PFSK-1 (cell line): ENCODE measurements at regions not wholly inside any gene's neighbourhood (a gene's known extent, or its start where the extent isn't known, plus 50 kb on each side); places are given as distances from the start of the nearest gene placed in this dataset.

ENCODE experiments used
- FOXP2 ChIP-seq: optimal IDR thresholded peaks from 2 replicates; pipeline ENCODE3; 2011; ENCODE audit warnings: borderline replicate concordance, control low read depth, inconsistent platforms; ENCODE audit not compliant: insufficient read depth; ENCODE audit errors: extremely low read length, extremely low read depth
- POLR2AphosphoS5 ChIP-seq: IDR thresholded peaks from 2 replicates; pipeline ENCODE4 v1.6.1; 2012; ENCODE audit warnings: low read depth, mild to moderate bottlenecking, control low read depth, low read length, moderate library complexity
- REST ChIP-seq, 2 experiments: IDR thresholded peaks; 2 replicates each; pipeline versions ENCODE4 v1.6.1 to v1.8.0; 2011 to 2012; ENCODE audit warnings: low read depth in 2 of 2, low read length in 2 of 2, control low read depth in 1 of 2, inconsistent platforms in 1 of 2, mild to moderate bottlenecking in 1 of 2, moderate library complexity in 1 of 2; ENCODE audit not compliant: insufficient read depth in 1 of 2
- SIN3A ChIP-seq: IDR thresholded peaks from 2 replicates; pipeline ENCODE4 v1.6.1; 2012; ENCODE audit warnings: mild to moderate bottlenecking, low read length, moderate library complexity, borderline replicate concordance; ENCODE audit not compliant: insufficient read depth
- TAF1 ChIP-seq: IDR thresholded peaks from 2 replicates; pipeline ENCODE4 v1.6.1; 2012; ENCODE audit warnings: low read length, control low read depth, borderline replicate concordance; ENCODE audit not compliant: insufficient read depth

GRCh38 chr20:53750827-53751619, 157.4 kb upstream of the ZNF217 start:
- 0 out of 2 replicates have a peak, but pooled peaks have one; percentile 60 for TF ChIP-seq TAF1
- peak; percentile 67 for TF ChIP-seq POLR2AphosphoS5
- TF ChIP-seq REST (IDR thresholded peaks at IDR 0.05; ENCODE audit: insufficient read depth in 1 of 2, low read depth in 2 of 2, low read length in 2 of 2) = no peak; a peak in 1 of 4 replicates
- peak; percentile 83; the same call in 1 of the 2 replicates for TF ChIP-seq SIN3A
- peak; percentile 89 for TF ChIP-seq FOXP2
